ENCODE measurements at regions not wholly inside any gene's neighbourhood (a gene's known extent, or its start where the extent isn't known, plus 50 kb on each side); places are given as distances from the start of the nearest gene placed in this dataset.
"Not testable (repeated sequence)": the region's sequence is repeated elsewhere in the genome, so short reads cannot be mapped to it uniquely, and the experiment has no call there.

DNA sequence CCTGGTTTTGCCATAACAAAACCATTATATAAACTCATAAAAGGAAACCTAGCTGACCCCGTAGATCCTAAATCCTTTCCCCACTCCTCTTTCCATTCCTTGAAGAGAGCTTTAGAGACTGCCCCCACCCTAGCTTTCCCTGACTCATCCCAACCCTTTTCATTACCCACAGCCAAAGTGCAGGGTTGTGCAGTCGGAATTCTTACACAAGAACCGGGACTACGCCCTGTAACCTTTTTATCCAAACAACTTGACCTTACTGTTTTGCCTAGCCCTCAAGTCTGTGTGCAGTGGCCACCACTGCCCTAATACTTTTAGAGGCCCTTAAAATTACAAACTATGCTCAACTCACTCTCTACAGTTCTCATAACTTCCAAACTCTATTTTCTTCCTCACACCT lies 116.0 kb upstream of the PTPN13 start:
- not testable (repeated sequence) for TF ChIP-seq RAD51 (IDR thresholded peaks at IDR 0.05; ENCODE audit: borderline replicate concordance); PHF8 (CRISPR knock-in tag; IDR thresholded peaks at IDR 0.05); ZNF577 (CRISPR knock-in tag; IDR thresholded peaks at IDR 0.05; ENCODE audit: borderline replicate concordance, low read depth)
- TF ChIP-seq, protein P1, sequence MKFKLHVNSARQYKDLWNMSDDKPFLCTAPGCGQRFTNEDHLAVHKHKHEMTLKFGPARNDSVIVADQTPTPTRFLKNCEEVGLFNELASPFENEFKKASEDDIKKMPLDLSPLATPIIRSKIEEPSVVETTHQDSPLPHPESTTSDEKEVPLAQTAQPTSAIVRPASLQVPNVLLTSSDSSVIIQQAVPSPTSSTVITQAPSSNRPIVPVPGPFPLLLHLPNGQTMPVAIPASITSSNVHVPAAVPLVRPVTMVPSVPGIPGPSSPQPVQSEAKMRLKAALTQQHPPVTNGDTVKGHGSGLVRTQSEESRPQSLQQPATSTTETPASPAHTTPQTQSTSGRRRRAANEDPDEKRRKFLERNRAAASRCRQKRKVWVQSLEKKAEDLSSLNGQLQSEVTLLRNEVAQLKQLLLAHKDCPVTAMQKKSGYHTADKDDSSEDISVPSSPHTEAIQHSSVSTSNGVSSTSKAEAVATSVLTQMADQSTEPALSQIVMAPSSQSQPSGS (CRISPR knock-in tag; IDR thresholded peaks at IDR 0.05), result not testable (repeated sequence)
